ENCODE measurements at regions not wholly inside any gene's neighbourhood (a gene's known extent, or its start where the extent isn't known, plus 50 kb on each side); places are given as distances from the start of the nearest gene placed in this dataset.

DNA sequence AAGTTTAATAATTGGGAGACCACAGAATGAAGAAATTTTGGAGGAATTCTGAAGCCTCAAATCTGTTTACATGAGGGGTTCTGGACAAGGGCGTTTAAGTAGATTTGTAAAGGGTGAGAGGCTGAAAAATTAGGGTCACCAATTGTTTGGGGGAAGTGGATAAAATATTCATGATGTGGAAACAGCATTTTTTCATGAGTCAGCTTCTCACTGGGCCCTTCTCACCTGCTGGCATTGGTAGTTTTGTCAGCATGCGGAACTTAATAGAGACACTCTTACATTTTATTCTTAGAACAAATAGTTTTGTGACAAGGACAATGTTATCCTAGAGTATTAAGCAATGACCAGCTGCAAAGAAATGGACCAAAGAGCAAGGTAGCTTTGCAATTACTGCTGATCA lies 634.4 kb downstream of the LRFN5 start:
- POLR2A ChIA-PET = no interaction called here
- DNase-seq = no peak
- Histone ChIP-seq H3K4me3 (ENCODE audit: low read depth, low read length) (no peak overlapping the region), H3K27me3 (replicated peaks; ENCODE audit: control insufficient read depth, insufficient read depth, low read length) (no peaks in the 10 kb centered on the region), H3K9me3 (no peaks in the 10 kb centered on the region), H3K4me1 (no peaks in the 10 kb centered on the region), H3K36me3 (ENCODE audit: control insufficient read depth, insufficient read depth, low read length) (no peaks in the 10 kb centered on the region)
- Mint-ChIP-seq H3K27ac (ENCODE audit: unreplicated experiment) (no peak overlapping the region), H3K27me3 (ENCODE audit: insufficient read depth, unreplicated experiment) (no peaks in the 10 kb centered on the region), H3K9me3 (ENCODE audit: unreplicated experiment) (peaks cover 11% of the 10 kb centered on the region), H3K4me3 (ENCODE audit: unreplicated experiment) (no peak overlapping the region), H3K4me1 (ENCODE audit: low read depth, unreplicated experiment) (no peaks in the 10 kb centered on the region), H3K36me3 (ENCODE audit: insufficient read depth, unreplicated experiment) (no peaks in the 10 kb centered on the region)
- BruUV-seq (replicated peaks) = no TSS peak
- intact Hi-C loops (cut with micrococcal nuclease; ENCODE audit: unreplicated experiment) = no loop called here
- CTCF ChIA-PET = no interaction called here
- TF ChIP-seq, protein P1, sequence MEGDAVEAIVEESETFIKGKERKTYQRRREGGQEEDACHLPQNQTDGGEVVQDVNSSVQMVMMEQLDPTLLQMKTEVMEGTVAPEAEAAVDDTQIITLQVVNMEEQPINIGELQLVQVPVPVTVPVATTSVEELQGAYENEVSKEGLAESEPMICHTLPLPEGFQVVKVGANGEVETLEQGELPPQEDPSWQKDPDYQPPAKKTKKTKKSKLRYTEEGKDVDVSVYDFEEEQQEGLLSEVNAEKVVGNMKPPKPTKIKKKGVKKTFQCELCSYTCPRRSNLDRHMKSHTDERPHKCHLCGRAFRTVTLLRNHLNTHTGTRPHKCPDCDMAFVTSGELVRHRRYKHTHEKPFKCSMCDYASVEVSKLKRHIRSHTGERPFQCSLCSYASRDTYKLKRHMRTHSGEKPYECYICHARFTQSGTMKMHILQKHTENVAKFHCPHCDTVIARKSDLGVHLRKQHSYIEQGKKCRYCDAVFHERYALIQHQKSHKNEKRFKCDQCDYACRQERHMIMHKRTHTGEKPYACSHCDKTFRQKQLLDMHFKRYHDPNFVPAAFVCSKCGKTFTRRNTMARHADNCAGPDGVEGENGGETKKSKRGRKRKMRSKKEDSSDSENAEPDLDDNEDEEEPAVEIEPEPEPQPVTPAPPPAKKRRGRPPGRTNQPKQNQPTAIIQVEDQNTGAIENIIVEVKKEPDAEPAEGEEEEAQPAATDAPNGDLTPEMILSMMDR (IDR thresholded peaks at IDR 0.05; ENCODE audit: insufficient read depth in 1 of 2, low read depth in 1 of 2, low read length in 1 of 2, severe bottlenecking in 1 of 2, unreplicated experiment in 1 of 2) = no peak

DNA sequence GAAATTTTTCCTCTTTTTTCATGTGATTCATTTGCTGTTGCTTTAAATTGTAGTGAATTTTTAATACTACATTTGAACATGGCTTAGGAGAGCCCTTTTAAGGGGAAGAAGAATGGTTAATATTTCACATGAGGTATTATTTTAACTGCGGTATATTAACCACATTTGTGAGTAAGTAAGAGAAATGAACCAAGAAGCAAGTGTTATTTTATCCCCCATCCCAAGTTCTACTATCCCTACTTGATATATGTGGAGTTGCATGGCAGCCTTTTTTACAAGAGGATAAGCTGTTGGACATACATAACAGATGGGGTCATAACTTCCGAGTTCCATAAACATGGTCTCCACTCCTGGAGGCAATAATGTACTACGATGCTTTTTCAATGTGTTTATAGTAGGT lies 623.3 kb downstream of the LRFN5 start:
- H3K36me3 ChIP-seq (ENCODE audit: control insufficient read depth, insufficient read depth, low read length) = no peaks in the 10 kb centered on the region
- H3K9me3 ChIP-seq = no peaks in the 10 kb centered on the region
- H3K4me3 Mint-ChIP-seq (ENCODE audit: unreplicated experiment) = no peak overlapping the region
- no peaks in the 10 kb centered on the region for H3K9me3 Mint-ChIP-seq (ENCODE audit: unreplicated experiment)
- H3K4me1 ChIP-seq = no peaks in the 10 kb centered on the region
- ChIA-PET POLR2A (interaction anchor here (0.6 kb wide), 1 partner anchor 81 kb away, joined by 3 read pairs; no protein-coding TSS in a partner anchor), CTCF (no interaction called here)
- H3K27ac Mint-ChIP-seq (ENCODE audit: unreplicated experiment) = no peak overlapping the region
- H3K4me1 Mint-ChIP-seq (ENCODE audit: low read depth, unreplicated experiment) = no peaks in the 10 kb centered on the region
- intact Hi-C loops (cut with micrococcal nuclease; ENCODE audit: unreplicated experiment) = no loop called here
- TF ChIP-seq, protein P1 (IDR thresholded peaks at IDR 0.05; ENCODE audit: insufficient read depth in 1 of 2, low read depth in 1 of 2, low read length in 1 of 2, severe bottlenecking in 1 of 2, unreplicated experiment in 1 of 2) = no peak
- no peak for DNase-seq
- H3K4me3 ChIP-seq (ENCODE audit: low read depth, low read length) = no peak overlapping the region
- peaks cover 2% of the 10 kb centered on the region for H3K27me3 Mint-ChIP-seq (ENCODE audit: insufficient read depth, unreplicated experiment)
- H3K27me3 ChIP-seq (replicated peaks; ENCODE audit: control insufficient read depth, insufficient read depth, low read length) = no peaks in the 10 kb centered on the region
- BruUV-seq (replicated peaks) = no TSS peak
- no peaks in the 10 kb centered on the region for H3K36me3 Mint-ChIP-seq (ENCODE audit: insufficient read depth, unreplicated experiment)

DNA sequence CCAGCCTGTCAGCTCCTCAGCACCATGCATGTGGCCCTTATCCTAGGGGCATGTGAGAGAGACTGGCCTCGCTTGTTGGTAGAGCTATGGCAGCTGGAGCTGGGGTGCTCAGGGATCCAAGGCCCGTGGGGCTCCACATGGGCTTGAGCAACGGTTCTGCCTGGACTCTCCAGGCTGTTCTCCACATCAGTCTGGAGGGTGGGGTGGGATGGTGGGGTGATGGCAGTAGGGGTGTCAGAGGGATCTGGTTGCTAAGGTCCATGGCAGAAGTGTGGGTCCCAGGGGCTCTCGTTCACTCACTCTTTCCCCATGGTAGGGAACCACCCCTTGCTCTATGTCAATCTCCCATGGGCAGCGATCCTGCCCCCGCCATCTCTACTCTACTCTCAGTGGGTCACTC lies 622.6 kb downstream of the LRFN5 start:
- Histone ChIP-seq H3K9me3 (no peaks in the 10 kb centered on the region), H3K4me1 (no peaks in the 10 kb centered on the region), H3K4me3 (ENCODE audit: low read depth, low read length) (no peak overlapping the region), H3K27me3 (replicated peaks; ENCODE audit: control insufficient read depth, insufficient read depth, low read length) (no peaks in the 10 kb centered on the region), H3K36me3 (ENCODE audit: control insufficient read depth, insufficient read depth, low read length) (no peaks in the 10 kb centered on the region)
- BruUV-seq (replicated peaks) = no TSS peak
- Mint-ChIP-seq H3K27me3 (ENCODE audit: insufficient read depth, unreplicated experiment) (peaks cover 2% of the 10 kb centered on the region), H3K27ac (ENCODE audit: unreplicated experiment) (no peak overlapping the region), H3K36me3 (ENCODE audit: insufficient read depth, unreplicated experiment) (no peaks in the 10 kb centered on the region), H3K4me3 (ENCODE audit: unreplicated experiment) (no peak overlapping the region), H3K9me3 (ENCODE audit: unreplicated experiment) (no peaks in the 10 kb centered on the region), H3K4me1 (ENCODE audit: low read depth, unreplicated experiment) (no peaks in the 10 kb centered on the region)
- TF ChIP-seq, protein P1 (IDR thresholded peaks at IDR 0.05; ENCODE audit: insufficient read depth in 1 of 2, low read depth in 1 of 2, low read length in 1 of 2, severe bottlenecking in 1 of 2, unreplicated experiment in 1 of 2) = no peak
- POLR2A ChIA-PET = interaction anchor here (0.6 kb wide), 1 partner anchor 81 kb away, joined by 3 read pairs; no protein-coding TSS in a partner anchor
- DNase-seq = no peak
- CTCF ChIA-PET = no interaction called here
- intact Hi-C loops (cut with micrococcal nuclease; ENCODE audit: unreplicated experiment) = no loop called here

All from Caco-2 (cell line).